Adrenal gland (tissue), 5 donors: ENCODE measurements at regions not wholly inside any gene's neighbourhood (a gene's known extent, or its start where the extent isn't known, plus 50 kb on each side); places are given as distances from the start of the nearest gene placed in this dataset.

ENCODE experiments used
- POLR2A ChIP-seq, 2 donors: fragments of 450-650 bp; IDR thresholded peaks; one replicate each; pipeline ENCODE4 v1.6.1; 2017; ENCODE audit warnings: antibody characterized with exemption in 2 of 2, mild to moderate bottlenecking in 2 of 2, moderate library complexity in 1 of 2
- TF ChIP-seq, protein P1 (sequence below), 6 experiments: fragments of 450-650 bp in 4 of 6; fragments of 200-600 bp in 2 of 6; sonication (generic) in 1 of 6; IDR thresholded peaks; 1 replicate in 5 of 6; 2 replicates in 1 of 6; pipeline versions ENCODE4 v1.5.1 to v1.8.0; 2016 to 2021; ENCODE audit warnings: antibody characterized with exemption in 6 of 6, mild to moderate bottlenecking in 2 of 6, moderate library complexity in 1 of 6
- donor health status: DM: no; HTN: no; CAD: no.

DNA sequence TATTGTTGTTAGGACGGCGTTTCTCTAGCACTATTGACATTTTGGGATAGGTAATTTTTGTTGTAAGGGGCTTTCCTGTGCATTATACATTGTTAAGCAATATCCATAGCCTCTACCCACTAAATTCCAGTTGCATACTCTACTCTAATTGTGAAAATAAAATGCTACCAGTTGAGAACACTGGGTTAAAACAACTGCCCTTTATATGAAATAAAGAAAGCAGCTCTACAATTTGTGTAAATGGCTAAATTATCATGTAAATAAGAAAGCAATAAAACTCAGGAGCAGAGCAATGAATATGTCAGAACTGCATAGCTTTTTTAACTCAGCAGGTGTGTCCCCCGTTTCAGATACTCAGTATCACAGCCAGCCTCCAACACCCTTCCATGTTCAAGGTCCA is 812.7 kb upstream of the NRXN1 start:
- TF ChIP-seq, protein P1, sequence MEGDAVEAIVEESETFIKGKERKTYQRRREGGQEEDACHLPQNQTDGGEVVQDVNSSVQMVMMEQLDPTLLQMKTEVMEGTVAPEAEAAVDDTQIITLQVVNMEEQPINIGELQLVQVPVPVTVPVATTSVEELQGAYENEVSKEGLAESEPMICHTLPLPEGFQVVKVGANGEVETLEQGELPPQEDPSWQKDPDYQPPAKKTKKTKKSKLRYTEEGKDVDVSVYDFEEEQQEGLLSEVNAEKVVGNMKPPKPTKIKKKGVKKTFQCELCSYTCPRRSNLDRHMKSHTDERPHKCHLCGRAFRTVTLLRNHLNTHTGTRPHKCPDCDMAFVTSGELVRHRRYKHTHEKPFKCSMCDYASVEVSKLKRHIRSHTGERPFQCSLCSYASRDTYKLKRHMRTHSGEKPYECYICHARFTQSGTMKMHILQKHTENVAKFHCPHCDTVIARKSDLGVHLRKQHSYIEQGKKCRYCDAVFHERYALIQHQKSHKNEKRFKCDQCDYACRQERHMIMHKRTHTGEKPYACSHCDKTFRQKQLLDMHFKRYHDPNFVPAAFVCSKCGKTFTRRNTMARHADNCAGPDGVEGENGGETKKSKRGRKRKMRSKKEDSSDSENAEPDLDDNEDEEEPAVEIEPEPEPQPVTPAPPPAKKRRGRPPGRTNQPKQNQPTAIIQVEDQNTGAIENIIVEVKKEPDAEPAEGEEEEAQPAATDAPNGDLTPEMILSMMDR (IDR thresholded peaks at IDR 0.05), result no peak
- no peak for TF ChIP-seq POLR2A (IDR thresholded peaks at IDR 0.05)
